GM12865 (cell line): ENCODE measurements at regions not wholly inside any gene's neighbourhood (a gene's known extent, or its start where the extent isn't known, plus 50 kb on each side); places are given as distances from the start of the nearest gene placed in this dataset.

Experiments used
- DNase-seq: peaks from one replicate; pipeline ENCODE4 v3.0.0; 2010; ENCODE audit warnings: low read depth
- H3K4me3 ChIP-seq: 2 replicates; pipeline ENCODE4 v1.5.1; 2011; ENCODE audit warnings: mild to moderate bottlenecking, low read depth, low read length, control low read depth
- CTCF ChIP-seq: IDR thresholded peaks from 2 replicates; pipeline ENCODE4 v1.5.1; 2011; ENCODE audit warnings: low read length, control low read depth, low read depth, inconsistent platforms; ENCODE audit not compliant: insufficient read depth; ENCODE audit errors: missing control alignments

GRCh38 chr17:77435272-77436057, 294.7 kb downstream of the SEC14L1 start:
- no peak overlapping the region for H3K4me3 ChIP-seq
- no peak for TF ChIP-seq CTCF
- DNase-seq = no peak

GRCh38 chr17:77436058-77436442, 295.3 kb downstream of the SEC14L1 start:
- no peak for DNase-seq
- no peak for TF ChIP-seq CTCF
- no peak overlapping the region for H3K4me3 ChIP-seq

- no peak for TF ChIP-seq CTCF
- DNase-seq = no peak
- H3K4me3 ChIP-seq = no peak overlapping the region
Observed at GRCh38 chr17:77436481-77436880, 295.7 kb downstream of the SEC14L1 start.

GRCh38 chr17:77437017-77437416, 296.2 kb downstream of the SEC14L1 start:
- TF ChIP-seq CTCF = no peak
- H3K4me3 ChIP-seq = no peak overlapping the region
- no peak for DNase-seq

GRCh38 chr17:77437747-77438146, 297.0 kb downstream of the SEC14L1 start:
- DNase-seq = no peak
- no peak overlapping the region for H3K4me3 ChIP-seq
- TF ChIP-seq CTCF = no peak

GRCh38 chr17:77438241-77439188, 297.7 kb downstream of the SEC14L1 start:
- DNase-seq = no peak
- H3K4me3 ChIP-seq = no peak overlapping the region
- no peak for TF ChIP-seq CTCF
